Neural progenitor cell (in vitro differentiated cells): ENCODE measurements at regions not wholly inside any gene's neighbourhood (a gene's known extent, or its start where the extent isn't known, plus 50 kb on each side); places are given as distances from the start of the nearest gene placed in this dataset.

Experiments used
- DNase-seq: peaks from one replicate; pipeline ENCODE4 v3.0.0-alpha.2; 2016; ENCODE audit warnings: low spot score
- H2AFZ ChIP-seq: fragments of 200-600 bp; sonication (generic); replicated peaks from 2 replicates; pipeline ENCODE4 v1.6.1; 2016; ENCODE audit warnings: antibody characterized with exemption
- H3F3A ChIP-seq: fragments of 200-600 bp; sonication (generic); 2 replicates; pipeline ENCODE4 v1.6.1; 2016; ENCODE audit warnings: antibody characterized with exemption, low read depth
- H3K27ac ChIP-seq: fragments of 200-600 bp; sonication (generic); 2 replicates; pipeline ENCODE4 v1.5.1; 2016; ENCODE audit warnings: mild to moderate bottlenecking
- H3K27me3 ChIP-seq: fragments of 200-600 bp; sonication (generic); 2 replicates; pipeline ENCODE4 v1.6.1; 2016; ENCODE audit warnings: mild to moderate bottlenecking, moderate library complexity
- H3K36me3 ChIP-seq: fragments of 200-600 bp; sonication (generic); 2 replicates; pipeline ENCODE4 v1.5.1; 2016
- H3K4me1 ChIP-seq: fragments of 200-600 bp; sonication (generic); 2 replicates; pipeline ENCODE4 v1.6.1; 2016; ENCODE audit warnings: mixed run types
- H3K4me2 ChIP-seq: fragments of 200-600 bp; sonication (generic); 2 replicates; pipeline ENCODE4 v1.6.1; 2016
- H3K4me3 ChIP-seq: fragments of 200-600 bp; sonication (generic); 2 replicates; pipeline ENCODE4 v1.5.1; 2016
- H3K79me2 ChIP-seq: fragments of 200-600 bp; sonication (generic); 2 replicates; pipeline ENCODE4 v1.6.1; 2016; ENCODE audit warnings: low read depth
- H3K9ac ChIP-seq: fragments of 200-600 bp; sonication (generic); 2 replicates; pipeline ENCODE4 v1.6.1; 2016
- H3K9me3 ChIP-seq: fragments of 200-600 bp; sonication (generic); 2 replicates; pipeline ENCODE4 v1.5.1; 2016; ENCODE audit warnings: low read depth
- H4K20me1 ChIP-seq: fragments of 200-600 bp; sonication (generic); 2 replicates; pipeline ENCODE4 v1.6.1; 2016; ENCODE audit warnings: low read depth
- H3K27ac Mint-ChIP-seq: 3 replicates; pipeline ENCODE4 v1.8.0; 2021; ENCODE audit warnings: mixed read lengths
- H3K27me3 Mint-ChIP-seq: 2 replicates; pipeline ENCODE4 v1.8.0; 2022; ENCODE audit warnings: low read depth, mild to moderate bottlenecking, inconsistent platforms, moderate library complexity, mixed read lengths; ENCODE audit not compliant: insufficient read depth
- H3K36me3 Mint-ChIP-seq: 3 replicates; pipeline ENCODE4 v1.8.0; 2021; ENCODE audit warnings: mixed read lengths
- H3K4me1 Mint-ChIP-seq: 3 replicates; pipeline ENCODE4 v1.8.0; 2021; ENCODE audit warnings: mixed read lengths
- H3K4me3 Mint-ChIP-seq: 3 replicates; pipeline ENCODE4 v1.8.0; 2021; ENCODE audit warnings: mild to moderate bottlenecking, moderate library complexity, mixed read lengths
- H3K9me3 Mint-ChIP-seq: 3 replicates; pipeline ENCODE4 v1.8.0; 2020; ENCODE audit warnings: mixed read lengths
- EZH2 ChIP-seq: fragments of 200-600 bp; sonication (generic); IDR thresholded peaks from 2 replicates; pipeline ENCODE4 v1.6.1; 2017; ENCODE audit warnings: antibody characterized with exemption, mild to moderate bottlenecking, moderate library complexity
- EZH2phosphoT487 ChIP-seq: fragments of 200-600 bp; sonication (generic); IDR thresholded peaks from 2 replicates; pipeline ENCODE4 v1.6.1; 2017; ENCODE audit warnings: antibody characterized with exemption
- TF ChIP-seq, protein P1 (sequence below): fragments of 200-600 bp; sonication (generic); IDR thresholded peaks from 2 replicates; pipeline ENCODE4 v1.5.1; 2017; ENCODE audit warnings: antibody characterized with exemption, mild to moderate bottlenecking

DNA sequence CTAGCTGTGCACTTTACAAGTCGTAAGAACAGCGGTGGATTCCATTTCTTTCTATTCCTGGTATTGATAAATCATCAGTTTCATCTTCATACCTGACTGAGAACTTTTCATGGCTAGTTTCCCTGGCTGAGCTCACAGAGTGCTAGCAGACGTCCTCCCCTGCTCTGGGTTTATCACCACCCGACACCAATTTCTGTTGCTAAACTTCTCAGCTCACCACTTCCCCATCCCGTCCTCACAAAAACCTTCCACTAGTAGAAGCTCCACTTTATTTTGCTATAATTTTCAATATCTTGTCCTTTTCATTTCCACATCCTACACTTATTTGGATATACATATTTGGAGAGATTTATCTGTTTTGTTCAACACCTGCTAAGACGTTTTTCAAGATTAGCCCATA is 869.4 kb upstream of the FRG1 start:
- Histone ChIP-seq H3F3A (no peaks in the 10 kb centered on the region), H3K79me2 (no peaks in the 10 kb centered on the region), H3K36me3 (no peaks in the 10 kb centered on the region), H3K9me3 (no peaks in the 10 kb centered on the region), H3K27me3 (no peaks in the 10 kb centered on the region), H3K9ac (no peak overlapping the region), H4K20me1 (no peaks in the 10 kb centered on the region), H3K4me3 (no peak overlapping the region), H3K4me1 (no peaks in the 10 kb centered on the region), H3K27ac (no peak overlapping the region), H3K4me2 (no peak overlapping the region), H2AFZ (peak overlapping the region; percentile 32)
- Mint-ChIP-seq H3K9me3 (peaks cover 3% of the 10 kb centered on the region), H3K4me3 (no peak overlapping the region), H3K4me1 (no peaks in the 10 kb centered on the region), H3K27ac (peak overlapping the region; percentile 17), H3K27me3 (peaks cover 4% of the 10 kb centered on the region), H3K36me3 (no peaks in the 10 kb centered on the region)
- TF ChIP-seq EZH2 (no peak), EZH2phosphoT487 (no peak)
- TF ChIP-seq, protein P1, sequence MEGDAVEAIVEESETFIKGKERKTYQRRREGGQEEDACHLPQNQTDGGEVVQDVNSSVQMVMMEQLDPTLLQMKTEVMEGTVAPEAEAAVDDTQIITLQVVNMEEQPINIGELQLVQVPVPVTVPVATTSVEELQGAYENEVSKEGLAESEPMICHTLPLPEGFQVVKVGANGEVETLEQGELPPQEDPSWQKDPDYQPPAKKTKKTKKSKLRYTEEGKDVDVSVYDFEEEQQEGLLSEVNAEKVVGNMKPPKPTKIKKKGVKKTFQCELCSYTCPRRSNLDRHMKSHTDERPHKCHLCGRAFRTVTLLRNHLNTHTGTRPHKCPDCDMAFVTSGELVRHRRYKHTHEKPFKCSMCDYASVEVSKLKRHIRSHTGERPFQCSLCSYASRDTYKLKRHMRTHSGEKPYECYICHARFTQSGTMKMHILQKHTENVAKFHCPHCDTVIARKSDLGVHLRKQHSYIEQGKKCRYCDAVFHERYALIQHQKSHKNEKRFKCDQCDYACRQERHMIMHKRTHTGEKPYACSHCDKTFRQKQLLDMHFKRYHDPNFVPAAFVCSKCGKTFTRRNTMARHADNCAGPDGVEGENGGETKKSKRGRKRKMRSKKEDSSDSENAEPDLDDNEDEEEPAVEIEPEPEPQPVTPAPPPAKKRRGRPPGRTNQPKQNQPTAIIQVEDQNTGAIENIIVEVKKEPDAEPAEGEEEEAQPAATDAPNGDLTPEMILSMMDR: no peak
- no peak for DNase-seq

DNA sequence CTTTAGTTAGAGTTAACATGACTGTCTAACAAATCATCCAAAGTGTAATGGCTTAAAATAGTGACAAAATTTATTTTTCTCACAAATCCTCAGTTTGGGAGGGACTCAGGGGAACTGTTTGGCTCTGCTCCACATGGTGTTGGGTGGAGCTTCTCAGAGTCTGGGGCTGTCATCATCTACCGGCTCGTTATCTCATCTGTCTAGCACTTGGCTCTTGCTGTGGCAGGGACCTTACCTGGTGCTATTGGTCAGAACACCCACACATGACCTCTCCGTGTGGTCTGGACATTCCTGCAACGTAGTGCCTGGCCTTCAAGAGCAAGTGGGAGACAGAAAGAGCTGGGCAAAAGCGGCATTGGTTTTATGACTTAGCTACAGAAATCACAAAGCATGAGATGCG is 866.9 kb upstream of the FRG1 start:
- Histone ChIP-seq H3K9me3 (no peaks in the 10 kb centered on the region), H3K4me2 (no peak overlapping the region), H3K79me2 (no peaks in the 10 kb centered on the region), H3K4me1 (no peaks in the 10 kb centered on the region), H3K4me3 (no peak overlapping the region), H4K20me1 (no peaks in the 10 kb centered on the region), H3F3A (no peaks in the 10 kb centered on the region), H2AFZ (peak overlapping the region; percentile 46), H3K9ac (no peak overlapping the region), H3K36me3 (no peaks in the 10 kb centered on the region), H3K27me3 (no peaks in the 10 kb centered on the region), H3K27ac (no peak overlapping the region)
- Mint-ChIP-seq H3K4me1 (no peaks in the 10 kb centered on the region), H3K9me3 (peaks cover 3% of the 10 kb centered on the region), H3K27me3 (peaks cover 4% of the 10 kb centered on the region), H3K27ac (no peak overlapping the region), H3K4me3 (no peak overlapping the region), H3K36me3 (no peaks in the 10 kb centered on the region)
- no peak for DNase-seq
- TF ChIP-seq EZH2: no peak
- TF ChIP-seq, protein P1: no peak
- no peak for TF ChIP-seq EZH2phosphoT487

DNA sequence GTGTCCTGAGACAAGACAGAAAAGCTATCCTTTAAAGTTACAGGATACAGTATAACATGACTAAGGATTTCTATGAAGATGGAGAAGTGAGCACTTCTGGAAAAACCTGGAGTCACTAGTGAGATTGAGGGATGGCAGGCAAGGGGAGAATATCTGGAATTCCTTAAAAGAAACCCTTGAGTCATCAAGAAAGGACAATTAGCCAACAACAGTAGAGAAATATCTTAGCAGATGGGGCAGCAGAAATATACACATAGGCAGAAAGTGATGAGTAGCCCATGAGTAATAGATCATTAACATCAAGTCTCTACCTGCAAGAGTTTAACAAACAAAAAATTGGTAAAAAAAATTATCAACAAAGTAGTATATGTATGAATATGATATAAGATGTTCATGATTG is 858.8 kb upstream of the FRG1 start:
- Histone ChIP-seq H4K20me1 (no peaks in the 10 kb centered on the region), H2AFZ (no peak overlapping the region), H3K4me3 (no peak overlapping the region), H3K9ac (no peak overlapping the region), H3K4me2 (no peak overlapping the region), H3K27ac (no peak overlapping the region), H3F3A (no peaks in the 10 kb centered on the region), H3K79me2 (no peaks in the 10 kb centered on the region), H3K9me3 (no peaks in the 10 kb centered on the region), H3K27me3 (no peaks in the 10 kb centered on the region), H3K4me1 (no peaks in the 10 kb centered on the region), H3K36me3 (no peaks in the 10 kb centered on the region)
- H3K36me3 Mint-ChIP-seq: no peaks in the 10 kb centered on the region
- no peak overlapping the region for H3K4me3 Mint-ChIP-seq
- H3K4me1 Mint-ChIP-seq: no peaks in the 10 kb centered on the region
- H3K27me3 Mint-ChIP-seq: peaks cover 2% of the 10 kb centered on the region
- H3K9me3 Mint-ChIP-seq: no peaks in the 10 kb centered on the region
- H3K27ac Mint-ChIP-seq: no peak overlapping the region
- no peak for DNase-seq
- TF ChIP-seq EZH2phosphoT487 (no peak), EZH2 (no peak)
- TF ChIP-seq, protein P1: no peak

DNA sequence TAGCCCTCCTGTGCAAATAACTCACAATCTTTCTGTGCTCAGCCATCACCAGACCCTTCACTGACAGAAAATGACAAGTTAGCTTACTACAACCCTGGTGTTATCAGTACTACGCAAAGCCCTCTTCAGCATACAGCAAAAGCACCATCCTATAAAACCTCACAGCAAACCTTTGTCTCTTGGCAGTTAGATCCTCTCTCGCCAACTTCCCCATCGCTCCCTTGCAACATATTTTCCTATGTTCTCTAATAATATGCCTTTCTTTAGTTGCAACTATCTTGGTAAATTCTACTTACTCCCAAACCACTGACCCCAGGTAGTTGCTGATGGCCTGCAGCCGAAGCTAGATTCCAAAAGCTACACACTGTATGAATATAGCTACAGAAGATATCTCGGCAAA is 856.9 kb upstream of the FRG1 start:
- Mint-ChIP-seq H3K4me3 (no peak overlapping the region), H3K27me3 (peaks cover 2% of the 10 kb centered on the region), H3K36me3 (no peaks in the 10 kb centered on the region), H3K4me1 (no peaks in the 10 kb centered on the region), H3K27ac (no peak overlapping the region), H3K9me3 (no peaks in the 10 kb centered on the region)
- H3K4me2 ChIP-seq: no peak overlapping the region
- H3K36me3 ChIP-seq: no peaks in the 10 kb centered on the region
- no peak overlapping the region for H2AFZ ChIP-seq
- no peaks in the 10 kb centered on the region for H3K9me3 ChIP-seq
- no peaks in the 10 kb centered on the region for H3F3A ChIP-seq
- no peaks in the 10 kb centered on the region for H3K27me3 ChIP-seq
- no peak overlapping the region for H3K9ac ChIP-seq
- TF ChIP-seq, protein P1: no peak
- TF ChIP-seq EZH2phosphoT487 (no peak), EZH2 (no peak)
- DNase-seq: no peak
- H3K4me1 ChIP-seq: no peaks in the 10 kb centered on the region
- no peak overlapping the region for H3K27ac ChIP-seq
- H4K20me1 ChIP-seq: no peaks in the 10 kb centered on the region
- no peak overlapping the region for H3K4me3 ChIP-seq
- H3K79me2 ChIP-seq: no peaks in the 10 kb centered on the region
